ENCODE measurements at regions not wholly inside any gene's neighbourhood (a gene's known extent, or its start where the extent isn't known, plus 50 kb on each side); places are given as distances from the start of the nearest gene placed in this dataset.

DNA sequence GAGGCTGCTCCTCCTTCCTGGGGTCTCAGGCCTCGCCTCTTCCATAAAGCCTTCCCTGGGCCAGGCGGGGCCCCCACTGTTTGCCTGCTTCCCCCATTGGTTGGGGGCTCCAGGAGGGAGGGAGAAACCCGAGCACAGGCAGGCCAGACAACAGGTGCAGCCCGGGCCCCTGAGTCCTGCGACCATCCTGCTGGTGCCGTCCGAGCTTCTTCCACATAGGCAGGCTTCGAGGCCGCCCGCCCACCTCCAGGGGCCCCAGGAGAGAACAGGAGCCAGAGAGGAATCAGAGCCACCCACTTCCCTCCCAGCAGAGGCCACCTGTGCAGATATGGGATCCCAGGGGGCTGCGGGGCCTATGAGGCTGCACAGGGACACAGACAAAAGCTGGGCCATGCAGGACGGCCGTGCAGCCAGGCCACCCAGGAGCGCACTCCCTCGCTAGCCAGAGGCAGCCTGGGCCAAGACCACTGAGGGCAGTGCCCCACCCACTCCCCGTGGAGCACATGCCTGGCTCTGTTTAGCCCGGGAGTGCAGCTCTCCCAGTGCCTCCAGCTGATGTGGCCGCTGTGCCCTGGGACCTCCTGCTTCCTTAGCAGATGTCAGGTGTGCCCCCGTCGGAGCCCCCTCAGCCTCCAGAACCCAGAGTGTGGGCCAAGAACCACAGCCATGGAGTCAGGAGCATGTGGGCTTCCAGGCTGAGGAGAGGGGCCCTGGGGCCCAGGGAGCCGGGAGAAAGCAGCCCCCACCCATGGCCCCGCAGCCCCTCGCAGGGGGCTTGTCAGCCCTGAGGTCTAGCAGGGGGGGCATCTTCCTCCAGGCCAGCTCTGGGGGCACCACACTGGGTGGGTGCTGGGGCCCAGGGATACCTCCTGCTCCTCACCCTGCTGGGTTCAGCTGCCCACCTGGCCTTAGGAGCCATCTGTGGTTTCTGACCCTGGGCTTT lies 59.9 kb upstream of the INPP5A start:
- intact Hi-C loops (cut with DNase I; ENCODE audit: low total_unique reads) = no loop called here
- Histone ChIP-seq H3K4me3 (no peak overlapping the region), H3K27ac (no peak overlapping the region), H3K27me3 (peaks cover 0 to 3% of the 10 kb centered on the region in 2 donors), H3K9me3 (no peaks in the 10 kb centered on the region), H3K36me3 (no peaks in the 10 kb centered on the region), H3K4me1 (no peaks in the 10 kb centered on the region)
- peak in 1 of 2 donors; percentile 36 for DNase-seq (ENCODE audit: low spot score in 2 of 2)
- TF ChIP-seq POLR2AphosphoS5 (IDR thresholded peaks at IDR 0.05) (no peak), CTCF (IDR thresholded peaks at IDR 0.05) (no peak), POLR2A (IDR thresholded peaks at IDR 0.05) (no peak)

DNA sequence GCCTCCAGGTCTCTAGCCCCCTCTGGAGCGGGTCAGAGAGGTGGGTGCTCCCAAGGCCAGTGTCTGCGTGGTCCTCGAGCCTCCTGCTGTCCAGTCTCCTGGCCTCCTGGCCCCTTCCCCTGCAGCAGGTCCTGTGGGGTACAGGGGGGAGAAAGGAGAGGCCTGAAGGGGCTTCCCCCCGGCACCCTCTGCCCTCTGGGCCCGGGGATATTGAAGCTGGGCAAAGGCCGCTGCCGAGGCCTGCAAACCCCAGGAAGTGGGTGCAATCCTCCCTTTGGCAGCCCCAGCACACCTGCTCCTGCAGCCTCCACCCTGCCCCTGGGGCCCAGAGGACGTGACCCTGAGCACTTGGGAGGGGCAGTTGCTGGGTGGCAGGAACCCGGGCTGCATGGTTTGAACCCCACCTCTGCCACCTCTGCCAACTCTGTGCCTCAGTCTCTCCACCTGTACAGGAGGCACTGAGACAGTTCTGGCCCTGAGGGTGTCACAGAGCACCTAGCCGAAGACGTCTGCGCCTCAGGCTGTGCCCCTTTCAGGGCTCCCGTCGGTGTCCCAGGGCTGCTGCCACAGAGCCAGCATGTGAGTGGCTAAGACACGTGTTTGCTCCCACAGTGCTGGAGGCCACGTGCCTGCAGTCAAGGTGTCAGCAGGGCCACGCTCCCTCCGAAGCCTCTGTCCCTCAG lies 59.1 kb upstream of the INPP5A start:
- no peak for TF ChIP-seq POLR2A (IDR thresholded peaks at IDR 0.05)
- no peak for TF ChIP-seq POLR2AphosphoS5 (IDR thresholded peaks at IDR 0.05)
- no peak for TF ChIP-seq CTCF (IDR thresholded peaks at IDR 0.05)
- Histone ChIP-seq H3K27ac (no peak overlapping the region), H3K27me3 (peaks cover 0 to 3% of the 10 kb centered on the region in 2 donors), H3K36me3 (no peaks in the 10 kb centered on the region), H3K4me1 (no peaks in the 10 kb centered on the region), H3K4me3 (no peak overlapping the region), H3K9me3 (no peaks in the 10 kb centered on the region)
- DNase-seq (ENCODE audit: low spot score in 2 of 2) = peak in 1 of 2 donors; percentile 24
- intact Hi-C loops (cut with DNase I; ENCODE audit: low total_unique reads) = no loop called here

- intact Hi-C loops (cut with DNase I; ENCODE audit: low total_unique reads) = no loop called here
- Histone ChIP-seq H3K4me3 (no peak overlapping the region), H3K36me3 (no peaks in the 10 kb centered on the region), H3K27me3 (peaks cover 0 to 3% of the 10 kb centered on the region in 2 donors), H3K9me3 (no peaks in the 10 kb centered on the region), H3K27ac (no peak overlapping the region), H3K4me1 (no peaks in the 10 kb centered on the region)
- TF ChIP-seq POLR2A (IDR thresholded peaks at IDR 0.05) (no peak), POLR2AphosphoS5 (IDR thresholded peaks at IDR 0.05) (no peak)
- no peak for DNase-seq (ENCODE audit: low spot score in 2 of 2)
These were observed 58.5 kb upstream of the INPP5A start for GRCh38 chr10:132479024-132479602.

DNA sequence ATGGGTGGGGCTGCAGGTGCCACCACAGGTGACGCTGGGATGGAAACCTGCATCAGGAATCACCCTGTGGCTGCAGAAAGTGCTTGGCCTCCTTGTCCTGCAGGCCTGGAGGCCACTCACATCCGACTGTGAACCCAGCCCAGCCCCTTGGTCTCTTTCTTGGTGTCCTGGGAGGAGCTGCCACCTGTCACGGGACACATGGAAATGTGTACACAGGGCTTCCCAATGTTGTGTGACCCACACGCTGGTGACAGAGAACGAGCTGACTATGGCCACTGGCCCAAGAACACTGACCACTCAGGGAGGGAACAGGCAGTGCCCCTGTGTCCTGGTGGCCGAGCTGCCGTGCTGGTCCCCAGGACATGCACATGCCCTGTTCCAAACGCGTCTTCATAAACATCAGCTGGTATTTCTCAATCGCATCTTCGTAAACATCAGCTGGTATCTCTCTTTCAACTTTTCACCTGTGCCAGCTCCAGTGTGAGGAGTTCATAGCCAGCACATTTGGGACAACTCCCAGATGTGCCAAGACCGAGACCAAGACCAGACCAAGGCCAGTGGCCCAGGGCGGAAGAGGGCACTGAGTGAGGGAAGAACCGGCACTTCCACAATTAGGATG lies 57.9 kb upstream of the INPP5A start:
- no peak overlapping the region for H3K27ac ChIP-seq

More for the DNA sequence above, 57.9 kb upstream of the INPP5A start:
- H3K4me1 ChIP-seq = no peaks in the 10 kb centered on the region
- H3K9me3 ChIP-seq = no peaks in the 10 kb centered on the region
- DNase-seq (ENCODE audit: low spot score in 2 of 2) = no peak
- intact Hi-C loops (cut with DNase I; ENCODE audit: low total_unique reads) = no loop called here
- H3K36me3 ChIP-seq = no peaks in the 10 kb centered on the region
- peaks cover 0 to 3% of the 10 kb centered on the region in 2 donors for H3K27me3 ChIP-seq
- no peak for TF ChIP-seq POLR2AphosphoS5 (IDR thresholded peaks at IDR 0.05)
- TF ChIP-seq CTCF (IDR thresholded peaks at IDR 0.05) = no peak
- TF ChIP-seq POLR2A (IDR thresholded peaks at IDR 0.05) = no peak
- no peak overlapping the region for H3K4me3 ChIP-seq

All from breast epithelium (tissue), 4 donors.